NCI-H128 (cell line): ENCODE measurements at regions not wholly inside any gene's neighbourhood (a gene's known extent, or its start where the extent isn't known, plus 50 kb on each side); places are given as distances from the start of the nearest gene placed in this dataset.
"Not testable (repeated sequence)": the region's sequence is repeated elsewhere in the genome, so short reads cannot be mapped to it uniquely, and the experiment has no call there.

Source experiments
- DNase-seq: peaks from one replicate; lab custom pipeline; 2025; ENCODE audit not compliant: unreplicated experiment; lab: John Stamatoyannopoulos, UW

DNA sequence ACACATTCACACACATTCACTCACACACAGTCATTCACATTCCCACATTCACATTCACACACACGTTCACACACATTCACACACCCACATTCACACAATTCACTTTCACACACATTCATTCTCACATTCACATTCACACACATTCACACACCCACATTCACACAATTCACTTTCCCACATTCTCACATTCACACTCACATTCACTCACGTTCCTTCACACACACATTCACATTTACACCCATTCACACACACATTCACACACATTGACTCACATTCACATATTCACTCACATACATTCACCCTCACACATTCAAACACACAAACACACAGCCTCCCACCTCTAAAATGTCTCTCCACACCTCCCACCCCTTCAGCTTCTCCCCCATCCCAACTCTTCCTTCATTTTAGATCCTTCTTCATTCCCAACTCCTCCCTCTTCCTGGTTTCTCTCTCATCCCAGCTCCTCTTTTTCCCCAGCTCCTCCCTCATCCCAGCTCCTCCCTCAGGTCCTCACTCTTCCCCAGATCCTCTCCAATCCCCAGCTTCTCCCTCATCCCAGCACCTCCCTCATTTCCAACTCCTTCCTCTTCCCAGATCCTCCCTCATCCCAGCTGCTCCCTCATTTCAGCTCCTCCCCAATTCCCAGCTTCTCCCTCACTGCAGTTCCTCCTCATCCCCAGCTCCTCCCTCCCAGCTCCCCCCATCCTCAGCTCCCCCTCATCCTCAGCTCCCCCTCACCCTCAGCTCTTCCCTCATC, 111.0 kb downstream of the FAM53A start:
- no peak for DNase-seq

DNA sequence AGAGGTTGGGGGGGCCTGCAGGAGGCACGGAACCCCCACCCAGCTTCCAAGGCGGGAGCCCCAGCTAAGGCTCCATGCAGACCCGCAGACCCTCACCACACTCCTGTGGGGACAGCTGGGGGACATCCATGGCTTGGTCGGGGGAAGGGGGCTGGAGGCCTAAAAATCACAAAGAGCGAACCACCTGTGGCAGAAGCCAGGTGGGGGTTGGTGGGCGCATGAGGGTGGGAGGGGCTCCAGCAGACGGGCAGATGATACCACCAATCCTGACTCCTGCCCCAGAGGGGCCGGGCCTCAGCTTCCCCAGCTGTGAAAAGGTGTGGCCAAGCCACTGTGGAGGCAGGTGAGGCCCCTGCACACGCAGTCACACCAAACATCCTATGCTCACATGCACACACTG, 111.6 kb downstream of the FAM53A start:
- no peak for DNase-seq

DNA sequence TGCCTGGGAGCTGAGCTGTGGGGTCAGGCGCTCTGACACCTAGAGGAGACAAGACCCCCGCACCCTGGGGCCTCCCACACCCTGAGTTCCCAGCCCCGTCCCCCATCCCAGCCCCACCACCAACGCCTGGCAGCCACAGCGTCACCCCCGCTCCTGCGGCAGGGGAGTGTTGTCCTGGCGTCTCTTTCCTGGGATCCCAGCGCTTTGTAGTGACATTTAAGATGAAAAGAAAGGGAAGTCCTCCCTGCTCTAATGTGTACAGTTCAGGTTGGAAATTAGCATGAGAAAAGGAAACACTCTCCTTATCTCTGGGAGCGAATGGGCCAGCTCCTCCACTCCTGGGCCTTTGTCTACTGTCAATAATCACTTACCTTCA, 112.1 kb downstream of the FAM53A start:
- no peak for DNase-seq

DNA sequence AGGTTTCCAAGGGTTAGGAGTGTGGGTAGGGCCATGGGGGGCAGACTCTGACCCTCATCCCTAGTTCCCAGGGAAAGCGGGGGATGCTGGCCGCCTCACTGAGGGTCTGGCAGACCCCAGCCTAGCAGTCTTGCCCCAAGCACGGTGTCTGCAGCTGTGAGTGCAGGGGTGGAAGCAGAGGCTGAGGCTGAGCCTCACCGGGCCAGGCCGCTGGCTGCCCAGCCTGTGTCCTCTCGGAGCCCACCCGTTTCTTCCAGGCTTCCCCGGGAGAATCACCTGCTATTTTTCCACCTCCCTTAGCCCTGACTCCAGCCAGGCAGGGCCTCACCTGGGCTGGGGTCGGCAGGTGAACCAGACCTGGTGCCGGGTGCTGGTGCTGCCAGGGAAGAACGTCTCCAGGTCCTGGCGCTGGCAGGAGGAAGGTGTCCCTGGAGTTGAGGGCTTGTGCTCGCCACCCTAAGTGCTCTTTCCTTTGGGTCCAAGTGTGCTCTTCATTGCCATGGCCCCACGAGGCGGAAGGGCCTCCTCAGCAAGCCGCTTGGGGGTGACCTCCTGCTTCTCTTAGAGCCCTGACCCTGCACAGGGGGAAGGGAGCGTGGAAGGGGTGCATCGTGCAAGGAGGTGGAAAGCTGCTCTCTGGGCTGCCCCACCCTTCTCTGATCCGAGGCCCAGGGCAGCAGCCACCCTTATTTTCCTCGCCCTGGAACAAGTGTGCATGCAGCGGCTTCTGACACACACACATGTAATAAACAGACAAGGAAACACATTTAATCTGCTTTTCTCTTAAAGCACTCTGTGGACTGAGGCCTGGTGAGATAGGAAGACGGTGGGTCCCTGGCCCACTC, 112.7 kb downstream of the FAM53A start:
- DNase-seq: no peak

DNA sequence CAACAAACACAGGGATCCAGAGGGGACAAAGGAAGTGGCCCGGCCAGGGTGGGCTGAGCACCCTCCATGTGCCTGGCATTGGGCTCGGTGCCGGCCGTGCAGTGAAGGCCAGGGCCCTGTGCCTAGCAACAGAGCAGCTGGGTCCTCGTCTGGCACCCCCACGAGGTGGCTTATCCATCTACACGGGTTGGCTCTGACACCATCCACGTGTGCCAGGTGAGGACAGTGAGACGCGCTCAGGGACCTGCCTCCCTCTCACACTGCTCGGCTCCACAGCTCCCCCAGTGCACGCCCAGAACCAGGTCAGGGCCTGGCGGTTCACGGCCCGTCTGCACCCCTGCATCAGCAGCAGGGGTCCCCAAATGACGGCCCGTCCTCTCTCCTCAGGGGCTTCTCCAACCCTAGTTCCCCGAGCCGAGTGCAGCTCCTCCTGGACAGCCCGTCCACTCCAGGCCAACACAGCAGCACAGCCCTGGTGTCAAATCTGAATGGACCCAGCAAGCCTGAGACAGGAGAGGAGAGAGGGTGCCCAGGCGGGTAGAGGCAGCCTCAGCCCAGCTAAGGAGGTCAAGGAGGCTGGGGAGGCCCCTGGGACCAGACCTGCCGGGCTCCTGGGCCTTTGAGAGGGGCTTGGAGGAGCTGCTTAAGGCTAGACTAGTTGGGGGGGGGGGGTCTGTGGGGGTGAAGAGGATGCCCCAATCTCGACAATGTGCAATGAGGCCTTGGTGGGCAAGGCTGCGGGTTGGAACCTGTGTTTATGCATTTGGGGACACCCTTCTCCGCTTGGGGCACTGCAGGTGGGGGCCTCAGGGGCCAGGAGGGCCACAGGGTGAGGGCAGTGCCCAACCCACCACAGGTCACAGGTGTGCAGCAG, 113.6 kb downstream of the FAM53A start:
- DNase-seq: no peak

DNA sequence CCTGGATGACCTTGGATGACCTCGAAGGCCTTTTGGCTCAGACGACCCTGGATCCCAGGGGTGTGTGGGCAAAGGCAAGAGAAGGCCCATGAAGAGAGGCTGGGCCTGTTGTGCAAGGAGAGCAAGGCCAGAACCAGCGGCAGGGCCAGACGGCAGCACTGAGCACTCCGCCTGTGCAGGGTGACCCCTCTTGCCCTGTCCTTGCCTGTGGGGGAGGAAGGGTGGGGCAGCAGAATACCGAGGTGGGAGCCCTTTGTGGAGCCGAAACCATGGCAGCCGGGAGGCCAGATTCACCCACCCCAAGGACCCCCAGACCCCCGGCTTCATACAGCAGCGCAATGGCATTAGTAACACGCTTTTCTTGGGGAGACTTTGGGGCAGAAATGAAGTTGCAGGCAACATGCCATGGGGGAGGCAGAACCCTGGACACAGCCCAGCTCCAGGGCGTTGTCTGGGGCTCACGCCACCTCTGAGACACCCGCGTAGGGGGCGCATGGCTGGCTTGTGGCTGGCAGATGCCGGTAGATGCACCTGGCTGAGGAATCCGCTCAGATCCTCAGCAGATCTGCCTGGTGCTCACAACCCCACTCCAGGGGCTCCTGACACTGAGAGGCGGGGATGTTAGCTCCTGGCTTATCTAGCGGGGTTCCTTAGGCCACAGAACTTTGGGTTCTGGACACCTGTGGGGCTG, 114.5 kb downstream of the FAM53A start:
- no peak for DNase-seq

DNA sequence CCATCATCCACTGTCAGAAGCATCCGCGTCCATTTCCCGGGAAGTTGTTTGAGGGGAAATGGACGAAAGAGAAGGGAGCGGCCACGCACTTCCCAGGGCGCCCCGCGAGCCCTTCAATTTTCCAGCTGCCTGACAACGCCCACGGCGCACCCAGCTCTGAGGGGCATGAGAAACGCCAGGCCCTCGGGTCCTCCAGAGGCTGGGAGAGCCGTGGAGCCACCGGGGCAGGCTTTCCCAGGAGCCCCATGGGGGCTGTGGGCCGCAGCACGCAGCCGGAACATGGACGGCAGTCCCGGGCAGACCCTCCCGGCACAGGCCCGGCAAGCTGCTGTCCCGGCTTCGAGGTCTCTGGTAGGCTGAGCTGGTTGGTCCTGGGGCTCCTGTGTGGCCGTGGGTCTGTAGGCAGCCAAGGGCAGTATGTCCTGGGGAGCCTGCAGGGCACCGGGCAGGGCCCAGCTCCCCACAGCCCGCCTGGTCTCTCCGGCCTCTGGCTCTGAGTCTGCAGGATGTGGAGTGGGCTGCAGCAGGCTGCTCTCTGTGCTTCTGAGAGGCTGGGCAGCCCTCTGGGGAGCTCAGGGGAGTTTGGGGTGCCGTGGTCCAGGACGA, 115.2 kb downstream of the FAM53A start:
- no peak for DNase-seq

DNA sequence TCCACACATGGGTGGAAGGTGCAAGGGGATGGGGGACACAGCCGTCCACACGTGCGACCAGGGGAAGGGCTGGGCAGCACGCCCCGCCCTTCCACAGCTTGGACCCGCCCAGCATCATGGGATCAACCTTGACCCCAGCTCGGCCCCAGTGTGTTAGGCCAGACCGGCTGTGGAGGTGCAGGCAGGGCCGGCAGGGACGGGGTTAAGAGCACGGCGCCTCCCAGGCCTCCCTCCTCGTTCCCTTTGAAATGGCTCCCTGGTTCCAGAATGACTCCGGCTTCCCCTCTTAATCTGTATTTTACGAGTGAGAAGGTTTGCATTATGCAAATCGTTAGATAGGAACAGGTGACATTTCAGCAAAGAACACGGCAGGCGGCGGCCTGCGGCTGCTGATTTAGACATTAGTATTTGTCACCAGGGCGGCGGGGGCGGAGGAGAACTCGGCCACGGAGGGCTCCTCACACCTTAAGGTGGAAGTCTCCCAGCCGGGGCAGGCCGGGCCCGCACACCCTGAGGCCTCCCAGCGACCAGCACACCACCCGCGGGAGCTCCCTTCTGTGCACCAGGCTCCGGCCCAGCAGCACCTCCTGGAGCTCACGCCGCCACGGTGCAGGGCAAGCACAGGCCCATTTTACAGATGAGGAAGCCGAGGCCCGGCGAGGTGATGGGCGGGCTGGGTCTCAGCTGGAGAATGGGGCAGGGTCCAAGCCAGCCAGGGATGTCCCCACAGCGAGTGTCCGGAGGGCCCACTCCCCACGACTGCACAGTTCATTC, 116.1 kb downstream of the FAM53A start:
- no peak for DNase-seq

DNA sequence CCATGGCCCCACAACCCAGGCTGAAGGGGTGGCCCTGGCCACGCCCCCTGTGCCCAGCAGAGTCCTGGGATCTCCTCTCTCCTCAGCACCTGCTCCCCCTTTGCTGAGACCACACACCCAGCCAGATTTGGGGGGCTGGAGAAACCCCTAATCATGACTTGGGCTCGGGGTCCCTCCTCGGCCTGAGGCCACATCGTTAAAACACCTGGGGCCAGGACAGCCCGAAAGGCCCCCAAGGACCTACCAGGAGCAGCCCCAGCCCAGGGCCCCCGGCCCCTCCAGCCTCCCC, 116.7 kb downstream of the FAM53A start:
- no peak for DNase-seq

DNA sequence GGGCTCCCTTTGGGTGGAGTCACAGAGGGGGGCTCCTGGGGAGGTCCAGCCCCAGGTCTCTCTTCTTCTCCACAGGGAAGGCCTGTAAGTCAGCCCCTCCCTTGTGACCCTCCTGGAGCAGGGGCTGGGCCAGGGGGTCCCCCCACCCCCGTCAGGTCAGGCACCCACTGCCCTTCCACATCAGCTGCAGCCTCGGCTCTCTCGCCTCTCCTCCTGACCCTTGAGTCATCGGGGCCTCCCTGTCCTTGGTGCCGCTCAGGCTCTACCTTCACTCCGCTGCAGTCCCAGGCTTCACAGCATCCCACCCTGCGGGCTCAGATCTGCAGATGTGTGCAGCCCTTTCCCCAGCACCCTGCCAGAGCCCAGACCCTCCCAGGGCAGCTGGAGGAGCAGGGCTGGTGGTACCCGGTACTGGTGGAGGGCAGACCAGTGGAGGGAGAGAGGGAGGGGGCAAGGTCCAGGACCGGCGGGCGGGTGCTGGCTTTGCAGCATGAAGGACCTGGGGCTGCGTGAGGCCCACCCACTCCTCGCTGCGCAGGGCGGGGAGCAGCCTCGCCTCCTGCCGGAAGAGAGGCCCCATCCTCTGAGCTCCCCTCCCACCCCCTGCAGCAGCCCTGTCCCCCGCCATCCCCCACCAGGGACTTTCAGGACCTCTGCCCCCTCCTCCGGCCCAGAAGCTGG, 117.1 kb downstream of the FAM53A start:
- DNase-seq: no peak

DNA sequence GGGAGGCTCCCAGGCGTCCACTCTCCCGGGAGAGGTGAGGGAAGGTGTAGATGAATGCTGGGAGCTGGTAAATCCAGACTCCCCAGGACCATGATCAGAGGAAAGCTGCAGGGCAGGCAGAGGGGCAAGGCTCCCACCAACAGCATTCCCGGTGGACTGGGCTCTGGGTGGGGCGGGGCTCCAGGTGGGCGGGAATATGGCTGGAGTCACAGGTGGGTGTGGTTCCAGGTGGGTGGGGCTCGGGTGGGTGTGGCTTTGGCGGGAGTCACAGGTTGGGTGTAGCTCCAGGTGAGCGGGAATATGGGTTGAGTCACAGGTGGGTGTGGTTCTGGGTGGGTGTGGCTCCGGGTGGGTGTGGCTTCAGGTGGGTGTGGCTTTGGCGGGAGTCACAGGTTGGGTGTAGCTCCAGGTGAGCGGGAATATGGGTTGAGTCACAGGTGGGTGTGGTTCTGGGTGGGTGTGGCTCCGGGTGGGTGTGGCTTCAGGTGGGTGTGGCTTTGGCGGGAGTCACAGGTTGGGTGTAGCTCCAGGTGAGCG, 117.7 kb downstream of the FAM53A start:
- DNase-seq: not testable (repeated sequence)

DNA sequence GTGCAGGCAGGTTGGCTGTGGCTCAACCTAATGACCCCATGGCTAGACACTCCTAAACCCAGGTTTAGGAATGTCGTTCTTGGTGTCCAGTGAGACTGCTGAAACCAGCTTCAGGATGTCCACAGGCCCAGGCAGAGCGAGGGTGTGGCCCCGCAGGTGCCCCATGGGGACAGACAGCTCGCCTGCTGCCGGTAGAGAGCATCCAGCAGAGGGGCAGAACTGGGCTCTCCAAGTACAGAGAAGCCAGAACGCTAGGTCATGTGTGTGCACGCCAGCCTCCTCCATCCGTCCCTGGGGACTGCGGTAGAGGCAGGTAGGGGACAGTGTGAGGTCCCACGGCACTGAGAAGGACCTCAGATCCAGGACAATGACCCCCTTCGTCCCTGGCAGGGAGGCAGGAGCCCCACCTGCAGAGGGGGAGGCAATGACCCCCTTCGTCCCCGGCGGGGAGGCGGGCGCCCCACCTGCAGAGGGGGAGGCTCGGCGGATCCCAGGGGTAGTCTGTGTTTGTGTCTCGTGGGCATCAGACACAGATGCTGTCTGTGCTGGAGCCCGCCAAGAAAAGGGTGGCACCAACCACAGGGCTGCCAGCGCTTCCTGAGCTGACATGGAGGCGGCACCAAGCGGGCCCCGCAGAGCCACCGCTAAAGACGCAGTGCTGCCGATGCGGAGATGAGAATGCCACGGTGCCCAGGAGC, 118.4 kb downstream of the FAM53A start:
- no peak for DNase-seq

DNA sequence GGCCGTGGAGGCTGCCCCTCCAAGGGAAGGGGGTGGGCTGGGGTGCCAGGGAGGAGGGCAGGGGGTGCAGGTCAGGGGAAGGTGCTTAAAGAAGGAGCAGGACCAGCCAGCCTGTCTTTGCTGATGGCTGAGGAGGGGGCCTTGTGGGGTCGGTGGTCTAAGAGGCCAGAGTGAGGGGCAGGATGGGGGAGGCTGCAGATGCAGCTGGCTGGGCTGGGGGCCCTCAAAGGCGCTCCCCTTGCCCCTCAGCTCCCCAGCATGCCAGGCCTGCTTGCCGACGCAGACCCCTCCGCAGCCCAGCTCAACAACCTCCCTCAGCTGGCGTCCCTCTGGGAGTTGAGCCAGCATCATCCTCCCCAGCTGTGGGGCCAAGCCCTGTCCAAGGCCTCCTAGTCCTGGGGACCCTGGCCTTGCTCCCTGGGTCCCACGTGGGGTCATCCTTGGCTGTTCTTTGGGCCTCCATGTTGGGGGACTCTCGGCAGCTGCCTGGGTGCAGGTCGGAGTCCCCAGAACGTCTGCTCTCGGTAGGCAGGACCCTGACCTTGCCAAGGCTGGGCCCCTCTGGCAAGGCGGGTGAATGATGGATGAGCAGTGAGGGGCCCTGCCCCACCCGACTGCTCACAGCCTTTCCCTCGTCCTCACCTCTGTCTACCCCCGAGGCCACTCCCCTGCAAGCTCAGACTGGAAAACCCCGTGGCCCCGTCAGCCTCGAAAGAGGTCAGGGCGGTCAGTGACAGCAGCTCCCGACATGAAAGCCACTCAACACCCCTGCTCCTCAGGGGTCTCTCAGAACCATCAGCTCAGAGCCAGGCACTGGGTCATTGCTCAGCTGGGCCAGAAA, 119.4 kb downstream of the FAM53A start:
- no peak for DNase-seq

DNA sequence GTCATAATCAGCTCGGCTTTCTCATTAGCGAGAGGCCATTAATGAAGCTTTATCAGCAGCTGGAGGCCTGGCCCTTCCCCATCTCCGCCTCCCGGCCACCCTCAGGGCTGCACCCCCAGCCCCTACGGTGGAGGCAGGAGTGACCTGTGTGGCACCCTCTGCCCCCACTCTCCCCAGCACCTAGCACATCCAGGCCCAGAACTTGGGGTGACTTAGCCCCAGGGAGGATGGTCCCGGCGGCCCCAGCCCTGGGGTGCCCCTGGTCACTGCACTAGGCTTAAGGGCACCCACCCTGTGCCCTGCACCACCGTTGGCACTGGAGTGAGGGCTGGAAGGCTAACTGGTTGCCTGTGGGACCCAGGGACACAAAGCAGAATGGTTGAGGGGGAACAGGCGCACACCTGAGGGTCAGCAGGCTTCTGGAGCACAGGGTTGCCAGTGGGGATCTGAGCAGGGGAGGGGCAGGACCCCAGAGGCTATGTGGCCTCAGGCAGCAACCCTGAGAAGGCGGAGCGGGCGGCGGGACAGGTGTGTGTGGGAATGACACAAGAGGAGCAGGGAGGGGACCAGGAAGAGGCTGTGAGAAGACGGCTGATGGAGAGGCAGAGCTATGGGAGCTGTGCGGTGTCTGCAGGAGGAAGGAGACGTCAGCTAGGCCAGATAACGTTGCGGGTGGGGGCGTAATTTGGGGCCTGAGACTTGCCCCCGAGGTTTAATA, 120.2 kb downstream of the FAM53A start:
- DNase-seq: no peak

DNA sequence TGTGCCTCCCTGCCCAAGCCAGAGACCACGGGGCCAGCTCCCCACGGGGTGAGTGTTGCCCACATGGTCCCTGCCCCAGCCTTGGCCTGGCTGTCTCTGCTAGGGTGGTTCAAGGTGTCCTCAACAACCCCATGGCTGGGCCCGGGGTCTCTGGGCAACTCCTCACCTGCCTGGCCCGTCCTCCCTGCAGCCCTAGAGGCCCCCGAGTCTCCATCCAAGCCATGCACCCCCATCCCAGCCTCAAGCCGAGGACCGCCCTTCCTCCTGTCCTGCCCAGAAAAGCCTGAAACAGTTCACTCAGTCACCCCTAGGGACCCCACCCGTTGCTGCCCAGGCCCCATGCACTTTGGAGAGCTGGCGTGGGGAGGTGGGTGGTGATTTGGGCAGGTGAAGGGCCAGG, 120.9 kb downstream of the FAM53A start:
- DNase-seq: no peak

DNA sequence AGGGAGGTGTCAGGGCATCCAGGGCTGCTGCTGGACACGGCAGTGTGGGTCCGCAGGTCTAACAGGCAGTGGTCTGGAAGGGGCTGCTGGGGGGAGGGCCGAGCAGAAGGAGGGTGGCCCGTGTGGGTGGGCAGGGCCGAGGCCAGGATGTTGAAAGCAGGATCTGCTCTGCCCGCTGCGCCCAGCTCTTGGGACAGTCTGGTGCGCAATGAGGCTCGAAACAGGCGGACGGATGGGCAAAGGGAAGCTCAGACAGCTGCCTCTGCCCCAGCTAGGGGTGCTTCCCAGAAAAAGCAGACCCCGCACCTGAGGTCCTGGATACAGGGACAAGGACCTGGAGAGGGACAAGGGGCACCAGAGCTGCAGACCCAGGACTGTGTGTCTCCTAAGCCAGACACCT, 121.3 kb downstream of the FAM53A start:
- DNase-seq: no peak

DNA sequence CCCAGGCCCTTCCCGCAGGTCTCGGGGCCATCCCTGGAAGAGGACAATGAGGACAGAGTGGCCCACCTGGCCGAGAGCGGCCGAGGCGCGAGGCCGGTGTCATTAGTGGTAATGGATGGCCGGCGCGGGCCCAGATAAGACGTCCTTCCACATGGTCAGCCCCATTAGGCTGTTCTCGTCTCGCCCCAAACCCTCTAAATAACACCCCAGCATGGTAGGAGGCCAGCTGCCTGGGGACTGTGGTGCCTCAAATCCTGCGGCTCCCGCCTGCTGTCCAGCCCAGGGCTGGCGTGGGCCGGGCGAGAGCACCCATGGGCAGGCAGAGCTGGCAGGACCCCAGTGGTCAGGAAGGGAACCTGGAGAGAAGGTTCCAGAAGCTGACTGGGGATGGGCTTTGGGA, 121.7 kb downstream of the FAM53A start:
- DNase-seq: no peak
